Spleen (tissue), 11 donors: ENCODE measurements at regions not wholly inside any gene's neighbourhood (a gene's known extent, or its start where the extent isn't known, plus 50 kb on each side); places are given as distances from the start of the nearest gene placed in this dataset.

Source experiments
- DNase-seq: peaks from one replicate; pipeline ENCODE4 v3.0.0-alpha.2; 2020
- H3K27ac ChIP-seq, 8 donors: fragments of 200-600 bp; sonication (generic) in 7 of 8; 1 replicate in 4 of 8; 2 replicates in 4 of 8; pipeline versions ENCODE4 v1.5.0 to v1.8.0; 2016 to 2021; ENCODE audit warnings: inconsistent platforms in 4 of 8, mild to moderate bottlenecking in 4 of 8, moderate library complexity in 1 of 8
- H3K27me3 ChIP-seq, 7 donors: fragments of 200-600 bp; sonication (generic) in 6 of 7; replicated peaks in 1 of 7; 1 replicate in 4 of 7; 2 replicates in 3 of 7; pipeline versions ENCODE4 v1.5.0 to v1.8.0; 2016 to 2021; ENCODE audit warnings: inconsistent platforms in 3 of 7, mild to moderate bottlenecking in 1 of 7
- H3K36me3 ChIP-seq, 6 donors: fragments of 200-600 bp; sonication (generic) in 5 of 6; 1 replicate in 4 of 6; 2 replicates in 2 of 6; pipeline versions ENCODE4 v1.5.0 to v1.8.0; 2016 to 2021; ENCODE audit warnings: inconsistent platforms in 2 of 6
- H3K4me1 ChIP-seq, 6 donors: fragments of 200-600 bp; sonication (generic) in 5 of 6; 1 replicate in 3 of 6; 2 replicates in 3 of 6; pipeline versions ENCODE4 v1.5.0 to v1.8.0; 2016 to 2021; ENCODE audit warnings: inconsistent platforms in 3 of 6
- H3K4me3 ChIP-seq, 8 donors: fragments of 200-600 bp; sonication (generic) in 7 of 8; 1 replicate in 4 of 8; 2 replicates in 4 of 8; pipeline versions ENCODE4 v1.5.0 to v1.8.0; 2016 to 2021; ENCODE audit warnings: inconsistent platforms in 4 of 8, mild to moderate bottlenecking in 4 of 8, moderate library complexity in 2 of 8
- H3K9me3 ChIP-seq, 8 donors: fragments of 200-600 bp; sonication (generic) in 7 of 8; 1 replicate in 4 of 8; 2 replicates in 4 of 8; pipeline versions ENCODE4 v1.5.0 to v1.8.0; 2016 to 2021; ENCODE audit warnings: inconsistent platforms in 4 of 8
- POLR2A ChIP-seq, 3 donors: fragments of 450-650 bp; IDR thresholded peaks; one replicate each; pipeline ENCODE4 v1.5.1; 2017; ENCODE audit warnings: antibody characterized with exemption in 3 of 3, mild to moderate bottlenecking in 1 of 3
- POLR2AphosphoS5 ChIP-seq, 3 donors: sonication (generic); formaldehyde crosslinking; IDR thresholded peaks; one replicate each; pipeline ENCODE4 v1.5.1; 2017; ENCODE audit warnings: antibody characterized with exemption in 3 of 3
- WGBS, 5 donors: extraction: QIAGEN DNeasy Blood & Tissue Kit in 3 of 5; methylation state at CpG; one replicate each; pipeline versions ENCODE4 v1.1.5 to v1.1.7; 2013 to 2018; 5-methylcytosine and 5-hydroxymethylcytosine counted together
- intact Hi-C: fragments of 100-400 bp; cut with DNase I; formaldehyde crosslinking; loops from one replicate; pipeline ENCODE4 v1.15.0; 2023; ENCODE audit warnings: low total_unique reads
- TF ChIP-seq, protein P1 (sequence below), 11 experiments: fragments of 200-600 bp in 7 of 11; fragments of 450-650 bp in 4 of 11; sonication (generic) in 4 of 11; IDR thresholded peaks in 8 of 11; conservative IDR thresholded peaks in 3 of 11; 1 replicate in 7 of 11; 2 replicates in 4 of 11; pipeline versions ENCODE4 v1.4.0 to v1.8.0; 2016 to 2021; ENCODE audit warnings: antibody characterized with exemption in 11 of 11, inconsistent platforms in 4 of 11, mild to moderate bottlenecking in 1 of 11
- donor health status: healthy with polysubstance abuse.
- donor health status: DM: no; HTN: no; CAD: no; lungs with moderate emphysema.
- donor health status: DM: no; HTN: no; CAD: no.
- donor health status: Bipolar disorder and iron deficiency.
- donor health status: healthy.
- donor health status: DM: no; HTN: no; CAD: no.
- donor health status: DM: yes; HTN: yes; CAD: no.

DNA sequence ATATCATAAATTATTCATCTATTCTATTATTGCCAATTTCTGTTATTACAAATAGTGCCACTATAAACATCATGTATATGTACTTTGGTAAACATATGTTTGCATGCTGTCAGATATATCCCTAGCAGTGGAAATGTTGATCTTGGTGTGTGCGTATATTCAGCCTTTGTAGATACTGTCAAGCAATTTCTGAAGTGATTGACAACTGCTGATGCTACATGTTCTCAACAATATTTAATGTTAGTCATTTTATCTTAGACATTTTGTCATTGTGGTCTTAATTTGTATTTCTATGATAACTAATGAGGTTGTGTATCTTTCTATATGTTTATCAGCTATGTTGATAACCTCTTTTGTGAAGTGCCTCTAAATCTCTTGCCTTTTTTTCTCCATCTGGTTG is 186.5 kb upstream of the NRG3 start:
- H3K36me3 ChIP-seq: no peaks in the 10 kb centered on the region
- peaks cover 0 to 19% (median 7%) of the 10 kb centered on the region in 8 donors for H3K9me3 ChIP-seq
- TF ChIP-seq POLR2A (IDR thresholded peaks at IDR 0.05): no peak
- H3K4me3 ChIP-seq: no peak overlapping the region
- no peak for DNase-seq
- H3K27me3 ChIP-seq: no peaks in the 10 kb centered on the region
- no peaks in the 10 kb centered on the region for H3K4me1 ChIP-seq
- WGBS, 5 donors: 95 to 100% (median 95%) methylated on average over 1 of the region's 1 CpG
- intact Hi-C loops: no loop called here
- H3K27ac ChIP-seq: no peak overlapping the region

DNA sequence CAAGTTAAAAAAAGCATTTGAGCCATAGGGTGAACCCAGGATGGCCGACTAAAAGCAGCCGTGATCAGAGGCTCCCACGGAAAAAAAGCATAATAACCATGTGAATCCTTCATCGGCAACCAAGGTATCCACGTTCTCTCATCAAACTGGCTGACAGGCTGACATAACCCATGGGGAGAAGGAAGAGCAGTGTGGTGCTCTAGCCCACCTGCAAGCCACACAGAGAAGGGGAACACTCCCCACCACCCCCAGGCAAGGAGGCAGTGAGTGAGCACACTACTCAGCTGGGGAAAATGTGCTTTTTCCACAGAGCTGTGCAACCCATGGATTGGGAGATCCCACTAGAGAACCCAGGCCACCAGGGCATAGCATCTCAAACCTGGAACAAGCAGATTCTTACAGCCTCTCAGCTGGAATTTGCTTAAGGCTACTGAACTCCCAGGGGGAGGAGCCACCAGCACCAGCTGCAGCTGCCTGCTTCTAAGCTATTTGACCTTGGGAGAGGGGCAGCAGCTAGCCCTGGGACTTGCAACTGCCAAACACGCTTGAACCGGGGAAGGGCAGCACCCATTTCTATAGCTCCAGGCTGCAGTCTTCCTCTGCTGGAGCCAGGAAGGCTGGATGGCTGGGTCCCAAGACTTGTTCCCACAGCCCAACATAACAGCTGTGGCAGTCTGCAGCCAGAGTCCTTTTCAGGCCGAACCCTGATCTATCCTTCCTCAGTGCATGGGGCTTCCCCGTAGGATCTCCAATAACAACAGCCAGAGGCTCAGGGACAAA is 178.2 kb upstream of the NRG3 start:
- H3K4me3 ChIP-seq: no peak overlapping the region
- DNase-seq: peak; percentile 54
- H3K27ac ChIP-seq: no peak overlapping the region
- WGBS, 5 donors: 72 to 87% (median 82%) methylated on average over 7 to 9 of the region's 9 CpGs
- no peaks in the 10 kb centered on the region for H3K27me3 ChIP-seq
- intact Hi-C loops: no loop called here
- H3K36me3 ChIP-seq: no peaks in the 10 kb centered on the region
- no peaks in the 10 kb centered on the region for H3K4me1 ChIP-seq
- TF ChIP-seq, protein P1, sequence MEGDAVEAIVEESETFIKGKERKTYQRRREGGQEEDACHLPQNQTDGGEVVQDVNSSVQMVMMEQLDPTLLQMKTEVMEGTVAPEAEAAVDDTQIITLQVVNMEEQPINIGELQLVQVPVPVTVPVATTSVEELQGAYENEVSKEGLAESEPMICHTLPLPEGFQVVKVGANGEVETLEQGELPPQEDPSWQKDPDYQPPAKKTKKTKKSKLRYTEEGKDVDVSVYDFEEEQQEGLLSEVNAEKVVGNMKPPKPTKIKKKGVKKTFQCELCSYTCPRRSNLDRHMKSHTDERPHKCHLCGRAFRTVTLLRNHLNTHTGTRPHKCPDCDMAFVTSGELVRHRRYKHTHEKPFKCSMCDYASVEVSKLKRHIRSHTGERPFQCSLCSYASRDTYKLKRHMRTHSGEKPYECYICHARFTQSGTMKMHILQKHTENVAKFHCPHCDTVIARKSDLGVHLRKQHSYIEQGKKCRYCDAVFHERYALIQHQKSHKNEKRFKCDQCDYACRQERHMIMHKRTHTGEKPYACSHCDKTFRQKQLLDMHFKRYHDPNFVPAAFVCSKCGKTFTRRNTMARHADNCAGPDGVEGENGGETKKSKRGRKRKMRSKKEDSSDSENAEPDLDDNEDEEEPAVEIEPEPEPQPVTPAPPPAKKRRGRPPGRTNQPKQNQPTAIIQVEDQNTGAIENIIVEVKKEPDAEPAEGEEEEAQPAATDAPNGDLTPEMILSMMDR (IDR thresholded peaks at IDR 0.05 in 8 of 11, conservative IDR thresholded peaks at IDR 0.05 in 3 of 11): no peak
- no peak for TF ChIP-seq POLR2A (IDR thresholded peaks at IDR 0.05)
- no peak for TF ChIP-seq POLR2AphosphoS5 (IDR thresholded peaks at IDR 0.05)
- peaks cover 0 to 56% (median 37%) of the 10 kb centered on the region in 8 donors for H3K9me3 ChIP-seq

DNA sequence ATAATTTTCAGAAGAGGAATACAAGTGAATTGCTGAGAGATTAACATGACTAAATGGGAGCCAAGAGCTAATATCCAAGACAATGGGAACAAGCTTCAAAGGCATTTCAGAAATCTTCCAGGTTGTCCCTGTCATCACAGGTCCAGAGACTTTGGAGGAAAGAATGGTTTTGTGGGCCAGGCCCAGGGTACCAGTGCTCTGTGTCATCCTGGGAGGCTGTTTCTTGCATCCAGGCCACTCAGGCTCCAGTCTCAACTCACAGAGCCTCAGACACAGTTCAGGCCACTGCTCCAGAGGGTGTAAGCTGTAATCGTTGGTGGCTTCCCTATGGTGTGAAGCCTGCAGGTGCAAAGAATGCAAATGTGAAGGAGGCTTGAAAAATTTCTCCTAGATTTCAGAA is 170.4 kb upstream of the NRG3 start:
- H3K9me3 ChIP-seq: peaks cover 0 to 35% (median 25%) of the 10 kb centered on the region in 8 donors
- 33 to 68% (median 63%) methylated on average over 1 of the region's 1 CpG for WGBS, 5 donors
- H3K27me3 ChIP-seq: no peaks in the 10 kb centered on the region
- no peak overlapping the region for H3K4me3 ChIP-seq
- H3K4me1 ChIP-seq: no peaks in the 10 kb centered on the region
- no peak for DNase-seq
- H3K27ac ChIP-seq: no peak overlapping the region
- TF ChIP-seq POLR2A (IDR thresholded peaks at IDR 0.05): no peak
- no peak for TF ChIP-seq POLR2AphosphoS5 (IDR thresholded peaks at IDR 0.05)
- TF ChIP-seq, protein P1 (IDR thresholded peaks at IDR 0.05 in 8 of 11, conservative IDR thresholded peaks at IDR 0.05 in 3 of 11): no peak
- intact Hi-C loops: no loop called here
- H3K36me3 ChIP-seq: no peaks in the 10 kb centered on the region

DNA sequence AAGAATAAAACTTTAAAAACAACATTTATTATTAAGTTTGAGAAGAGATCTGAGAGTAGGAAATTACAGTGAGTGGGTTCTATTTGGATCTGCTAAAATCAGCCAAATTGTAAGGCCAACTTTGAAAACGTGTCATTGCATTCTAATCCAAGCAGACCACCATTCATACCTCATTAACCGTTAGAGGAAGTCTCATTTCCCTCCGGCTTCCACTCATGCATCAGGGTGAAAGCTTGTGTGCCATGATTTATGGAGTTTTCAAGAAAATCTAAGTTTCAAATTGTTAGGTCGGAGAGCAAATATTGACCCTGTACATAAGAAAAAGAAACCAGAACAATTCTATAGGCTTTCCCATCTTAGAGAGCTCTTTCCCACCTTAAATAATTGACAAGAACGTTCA is 166.6 kb upstream of the NRG3 start:
- no peak for DNase-seq
- intact Hi-C loops: no loop called here

More for the DNA sequence above, 166.6 kb upstream of the NRG3 start:
- Histone ChIP-seq H3K4me1 (no peaks in the 10 kb centered on the region), H3K4me3 (no peak overlapping the region), H3K27me3 (no peaks in the 10 kb centered on the region), H3K36me3 (no peaks in the 10 kb centered on the region), H3K27ac (no peak overlapping the region), H3K9me3 (peaks cover 0 to 16% (median 6%) of the 10 kb centered on the region in 8 donors)
- no peak for TF ChIP-seq POLR2A (IDR thresholded peaks at IDR 0.05)
- TF ChIP-seq POLR2AphosphoS5 (IDR thresholded peaks at IDR 0.05): no peak
- TF ChIP-seq, protein P1 (IDR thresholded peaks at IDR 0.05 in 8 of 11, conservative IDR thresholded peaks at IDR 0.05 in 3 of 11): no peak
- WGBS, 5 donors: 9 to 19% (median 15%) methylated on average over 5 of the region's 5 CpGs
